ENCODE measurements at regions not wholly inside any gene's neighbourhood (a gene's known extent, or its start where the extent isn't known, plus 50 kb on each side); places are given as distances from the start of the nearest gene placed in this dataset.

DNA sequence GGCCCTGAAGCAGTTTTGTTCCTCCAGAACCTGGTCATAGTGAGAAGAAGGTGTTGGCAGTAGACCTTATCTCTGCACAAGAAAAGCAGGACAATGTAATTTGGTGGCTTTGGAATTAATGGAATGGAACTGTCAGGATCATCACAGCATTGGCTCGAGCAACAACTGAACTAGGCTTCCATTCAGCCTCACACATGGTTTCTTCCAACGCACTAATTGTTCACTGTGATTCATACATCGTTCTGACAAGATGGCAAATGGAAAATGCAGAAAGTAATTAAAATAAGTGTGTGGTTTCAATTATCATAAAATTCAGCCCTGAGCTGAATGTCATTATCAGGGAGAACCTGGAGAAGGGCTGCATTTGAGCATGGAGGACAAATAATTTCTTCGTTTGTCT lies 80.6 kb downstream of the MFSD1 start:
- ChIA-PET CTCF (no interaction called here), POLR2A (no interaction called here)
- H3K4me3 ChIP-seq (ENCODE audit: low read depth, low read length): no peak overlapping the region
- H3K9me3 ChIP-seq: no peaks in the 10 kb centered on the region
- intact Hi-C loops (cut with micrococcal nuclease; ENCODE audit: unreplicated experiment): no loop called here
- BruUV-seq (replicated peaks): no TSS peak
- TF ChIP-seq CTCF (IDR thresholded peaks at IDR 0.05; ENCODE audit: insufficient read depth in 1 of 2, low read depth in 1 of 2, low read length in 1 of 2, severe bottlenecking in 1 of 2, unreplicated experiment in 1 of 2): no peak
- H3K4me1 ChIP-seq: no peaks in the 10 kb centered on the region
- H3K27ac Mint-ChIP-seq (ENCODE audit: unreplicated experiment): no peak overlapping the region
- no peak for DNase-seq
- H3K9me3 Mint-ChIP-seq (ENCODE audit: unreplicated experiment): no peaks in the 10 kb centered on the region
- no peaks in the 10 kb centered on the region for H3K36me3 Mint-ChIP-seq (ENCODE audit: insufficient read depth, unreplicated experiment)
- H3K27me3 Mint-ChIP-seq (ENCODE audit: insufficient read depth, unreplicated experiment): peaks cover 14% of the 10 kb centered on the region
- no peaks in the 10 kb centered on the region for H3K36me3 ChIP-seq (ENCODE audit: control insufficient read depth, insufficient read depth, low read length)
- H3K4me3 Mint-ChIP-seq (ENCODE audit: unreplicated experiment): no peak overlapping the region
- no peaks in the 10 kb centered on the region for H3K27me3 ChIP-seq (replicated peaks; ENCODE audit: control insufficient read depth, insufficient read depth, low read length)
- H3K4me1 Mint-ChIP-seq (ENCODE audit: low read depth, unreplicated experiment): no peaks in the 10 kb centered on the region

DNA sequence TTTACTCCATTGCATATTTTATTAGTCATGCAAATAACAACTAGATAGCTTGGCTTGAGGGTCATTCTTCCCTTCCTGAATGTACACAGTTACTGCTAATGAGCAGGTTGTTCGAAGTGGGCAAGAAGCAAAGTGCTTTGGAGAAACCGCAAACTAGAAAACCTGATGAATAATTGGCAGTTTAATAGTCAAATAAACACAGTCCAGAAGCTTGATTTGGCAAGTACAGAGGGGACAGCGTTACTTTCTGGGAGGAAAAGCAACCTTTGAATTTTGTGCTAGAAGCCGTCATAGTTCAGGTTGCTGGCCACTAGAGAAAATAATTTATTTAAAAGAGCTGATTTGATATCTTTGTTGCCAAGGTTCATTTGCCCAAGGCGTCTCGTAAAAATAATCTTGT lies 94.9 kb downstream of the MFSD1 start:
- Mint-ChIP-seq H3K27ac (ENCODE audit: unreplicated experiment) (no peak overlapping the region), H3K9me3 (ENCODE audit: unreplicated experiment) (no peaks in the 10 kb centered on the region), H3K4me1 (ENCODE audit: low read depth, unreplicated experiment) (no peaks in the 10 kb centered on the region), H3K36me3 (ENCODE audit: insufficient read depth, unreplicated experiment) (no peaks in the 10 kb centered on the region), H3K27me3 (ENCODE audit: insufficient read depth, unreplicated experiment) (peaks cover 18% of the 10 kb centered on the region), H3K4me3 (ENCODE audit: unreplicated experiment) (no peak overlapping the region)
- H3K4me3 ChIP-seq (ENCODE audit: low read depth, low read length): no peak overlapping the region
- TF ChIP-seq CTCF (IDR thresholded peaks at IDR 0.05; ENCODE audit: insufficient read depth in 1 of 2, low read depth in 1 of 2, low read length in 1 of 2, severe bottlenecking in 1 of 2, unreplicated experiment in 1 of 2): no peak
- intact Hi-C loops (cut with micrococcal nuclease; ENCODE audit: unreplicated experiment): no loop called here
- no peaks in the 10 kb centered on the region for H3K4me1 ChIP-seq
- H3K27me3 ChIP-seq (replicated peaks; ENCODE audit: control insufficient read depth, insufficient read depth, low read length): no peaks in the 10 kb centered on the region
- no peaks in the 10 kb centered on the region for H3K36me3 ChIP-seq (ENCODE audit: control insufficient read depth, insufficient read depth, low read length)
- CTCF ChIA-PET: no interaction called here
- H3K9me3 ChIP-seq: no peaks in the 10 kb centered on the region
- no peak for DNase-seq
- POLR2A ChIA-PET: no interaction called here
- no TSS peak for BruUV-seq (replicated peaks)

GRCh38 chr3:158906749-158907148 lies 104.9 kb downstream of the MFSD1 start:
- no peaks in the 10 kb centered on the region for H3K9me3 Mint-ChIP-seq (ENCODE audit: unreplicated experiment)
- no peak overlapping the region for H3K4me3 Mint-ChIP-seq (ENCODE audit: unreplicated experiment)
- intact Hi-C loops (cut with micrococcal nuclease; ENCODE audit: unreplicated experiment): no loop called here
- no peaks in the 10 kb centered on the region; the same call in 1 of the 2 replicates for H3K27me3 ChIP-seq (replicated peaks; ENCODE audit: control insufficient read depth, insufficient read depth, low read length)
- H3K4me1 ChIP-seq: no peaks in the 10 kb centered on the region
- POLR2A ChIA-PET: no interaction called here
- no peaks in the 10 kb centered on the region for H3K36me3 ChIP-seq (ENCODE audit: control insufficient read depth, insufficient read depth, low read length)
- BruUV-seq (replicated peaks): no TSS peak
- H3K36me3 Mint-ChIP-seq (ENCODE audit: insufficient read depth, unreplicated experiment): no peaks in the 10 kb centered on the region
- peaks cover 8% of the 10 kb centered on the region for H3K27me3 Mint-ChIP-seq (ENCODE audit: insufficient read depth, unreplicated experiment)
- H3K9me3 ChIP-seq: no peaks in the 10 kb centered on the region
- no peak for TF ChIP-seq CTCF (IDR thresholded peaks at IDR 0.05; ENCODE audit: insufficient read depth in 1 of 2, low read depth in 1 of 2, low read length in 1 of 2, severe bottlenecking in 1 of 2, unreplicated experiment in 1 of 2)
- CTCF ChIA-PET: no interaction called here
- no peaks in the 10 kb centered on the region for H3K4me1 Mint-ChIP-seq (ENCODE audit: low read depth, unreplicated experiment)
- H3K4me3 ChIP-seq (ENCODE audit: low read depth, low read length): no peak overlapping the region
- no peak for DNase-seq
- no peak overlapping the region for H3K27ac Mint-ChIP-seq (ENCODE audit: unreplicated experiment)
